K562 (cell line): ENCODE measurements at regions not wholly inside any gene's neighbourhood (a gene's known extent, or its start where the extent isn't known, plus 50 kb on each side); places are given as distances from the start of the nearest gene placed in this dataset.

Source experiments
- ATAC-seq: fragments of 200-7000 bp; cut with Tn5 transposase; 3 replicates; pipeline ENCODE4 v1.9.1; 2020; ENCODE audit warnings: moderate library complexity
- BruUV-seq: library from RNA; stranded (reverse); fragments of 400-500 nt; replicated peaks from 2 replicates; lab custom pipeline; 2021; lab: Mats Ljungman, UMichigan
- CTCF ChIA-PET: fragments of 300-600 bp; formaldehyde crosslinking; extraction: SDS; loops from one replicate; lab custom pipeline; 2021; ENCODE audit warnings: low intra/inter-chr PET ratio; lab: Yijun Ruan, JAX
- POLR2A ChIA-PET: fragments of 300-600, 350-650 bp; sonication (Branson Sonifier 250); formaldehyde crosslinking; extraction: SDS; loops from one replicate; lab custom pipeline; 2021; ENCODE audit warnings: antibody characterized with exemption, inconsistent platforms; lab: Yijun Ruan, JAX
- DNase-seq, 4 experiments: peaks; one replicate each; pipeline versions ENCODE4 v3.0.0 to v3.0.0-alpha.2; 2011 to 2018; ENCODE audit warnings: low spot score in 3 of 4, mixed read lengths in 3 of 4; ENCODE audit errors: extremely low read depth in 1 of 4
- FAIRE-seq: peaks from 2 replicates; lab custom pipeline; 2011; peaks lifted over from hg19 to GRCh38; lab: Jason Lieb, UNC
- H2AFZ ChIP-seq: 2 replicates; pipeline ENCODE4 v1.6.0; 2011; ENCODE audit warnings: low read depth, low read length, control low read depth, inconsistent platforms
- H3K27ac ChIP-seq: fragments of 200-600 bp; 3 replicates; pipeline ENCODE4 v1.8.0; 2011; ENCODE audit warnings: low read depth, mild to moderate bottlenecking, control low read depth, inconsistent platforms, low read length, moderate library complexity, mixed read lengths; ENCODE audit errors: extremely low read depth
- H3K27me3 ChIP-seq, 2 experiments: fragments of 300-600 bp in 1 of 2; 2 replicates in 1 of 2; 3 replicates in 1 of 2; pipeline versions ENCODE4 v1.6.0 to v1.8.0; 2011; ENCODE audit warnings: inconsistent platforms in 2 of 2, low read length in 2 of 2, mild to moderate bottlenecking in 1 of 2, mixed read lengths in 1 of 2, moderate library complexity in 1 of 2; ENCODE audit not compliant: control insufficient read depth in 2 of 2, insufficient read depth in 2 of 2
- H3K36me3 ChIP-seq: fragments of 300-600 bp; 3 replicates; pipeline ENCODE4 v1.8.0; 2011; ENCODE audit warnings: mild to moderate bottlenecking, low read length, inconsistent platforms; ENCODE audit not compliant: control insufficient read depth, insufficient read depth
- H3K4me1 ChIP-seq, 2 experiments: fragments of 200-600 bp in 1 of 2; replicated peaks in 1 of 2; 2 replicates in 1 of 2; 3 replicates in 1 of 2; pipeline versions ENCODE4 v1.5.1 to v1.8.0; 2011; ENCODE audit warnings: inconsistent platforms in 2 of 2, low read length in 2 of 2, mild to moderate bottlenecking in 1 of 2, mixed read lengths in 1 of 2, moderate library complexity in 1 of 2; ENCODE audit not compliant: control insufficient read depth in 2 of 2, insufficient read depth in 2 of 2
- H3K4me2 ChIP-seq: 2 replicates; pipeline ENCODE4 v1.6.1; 2011; ENCODE audit warnings: low read length, control low read depth, inconsistent platforms, mixed read lengths; ENCODE audit not compliant: insufficient read depth
- H3K4me3 ChIP-seq: fragments of 200-600 bp; sonication (generic), shearing (Covaris generic); 2 replicates; pipeline ENCODE4 v1.5.1; 2016; ENCODE audit warnings: control low read depth, inconsistent platforms
- H3K79me2 ChIP-seq: fragments of 200-600 bp; 3 replicates; pipeline ENCODE4 v1.8.0; 2011; ENCODE audit warnings: low read length, inconsistent platforms; ENCODE audit not compliant: control insufficient read depth, insufficient read depth
- H3K9ac ChIP-seq, 2 experiments: 2 replicates each; pipeline versions ENCODE4 v1.6.0 to v1.6.1; 2011; ENCODE audit warnings: low read depth in 2 of 2, low read length in 2 of 2, control low read depth in 1 of 2, inconsistent platforms in 1 of 2, mild to moderate bottlenecking in 1 of 2, mixed read lengths in 1 of 2; ENCODE audit not compliant: insufficient read depth in 1 of 2
- H3K9me1 ChIP-seq: one replicate; pipeline ENCODE4 v1.6.0; 2011; ENCODE audit warnings: inconsistent platforms, mild to moderate bottlenecking, low read length, moderate library complexity; ENCODE audit not compliant: control insufficient read depth, insufficient read depth
- H3K9me3 ChIP-seq: replicated peaks from 2 replicates; pipeline ENCODE4 v1.5.1; 2011; ENCODE audit warnings: low read depth, low read length, inconsistent platforms; ENCODE audit not compliant: control insufficient read depth, insufficient read depth
- H4K20me1 ChIP-seq: replicated peaks from 2 replicates; pipeline ENCODE4 v1.6.1; 2011; ENCODE audit warnings: low read length, inconsistent platforms, mixed read lengths; ENCODE audit not compliant: control insufficient read depth, insufficient read depth
- ADNP ChIP-seq: fragments of 200-800 bp; sonication (Bioruptor generic); IDR thresholded peaks from 2 replicates; pipeline ENCODE4 v1.6.1; 2016; ENCODE audit warnings: missing genetic modification characterization, missing compliant biosample characterization
- BHLHE40 ChIP-seq: IDR thresholded peaks from 2 replicates; pipeline ENCODE4 v1.6.1; 2011; ENCODE audit warnings: low read length, improper control_type of control experiment
- CREM ChIP-seq: IDR thresholded peaks from 2 replicates; pipeline ENCODE4 v1.6.1; 2014; ENCODE audit warnings: antibody characterized with exemption, low read depth
- EHMT2 ChIP-seq: fragments of 450-650 bp; IDR thresholded peaks from 2 replicates; pipeline ENCODE4 v1.6.1; 2018; ENCODE audit warnings: antibody characterized with exemption
- EWSR1 ChIP-seq: fragments of 450-650 bp; IDR thresholded peaks from 2 replicates; pipeline ENCODE4 v1.6.1; 2018; ENCODE audit warnings: borderline replicate concordance, mild to moderate bottlenecking, low read depth, moderate library complexity; ENCODE audit not compliant: partially characterized antibody
- KHSRP ChIP-seq: fragments of 450-650 bp; IDR thresholded peaks from 2 replicates; pipeline ENCODE4 v1.6.1; 2017
- MBD2 ChIP-seq: sonication (generic); IDR thresholded peaks from 2 replicates; pipeline ENCODE4 v1.6.1; 2016; ENCODE audit warnings: low read depth, borderline replicate concordance
- SAFB2 ChIP-seq: fragments of 200-400 bp; formaldehyde crosslinking; IDR thresholded peaks from 2 replicates; pipeline ENCODE4 v1.6.1; 2018; ENCODE audit warnings: borderline replicate concordance, low read length, low read depth, moderate library complexity; ENCODE audit not compliant: severe bottlenecking
- SP1 ChIP-seq: sonication (generic); formaldehyde crosslinking; IDR thresholded peaks from 2 replicates; pipeline ENCODE4 v1.8.1; 2022; ENCODE audit warnings: mild to moderate bottlenecking, missing genetic modification reagents
- SRSF3 ChIP-seq: fragments of 200-400 bp; formaldehyde crosslinking; IDR thresholded peaks from 2 replicates; pipeline ENCODE4 v1.6.1; 2016; ENCODE audit warnings: mild to moderate bottlenecking, low read length, moderate library complexity; ENCODE audit not compliant: insufficient read depth
- STAT5A ChIP-seq: IDR thresholded peaks from 2 replicates; pipeline ENCODE4 v1.6.1; 2012; ENCODE audit warnings: low read length, inconsistent platforms, borderline replicate concordance
- ZNF165 ChIP-seq: fragments of 250-450 bp; sonication (Bioruptor Pico); IDR thresholded peaks from 2 replicates; pipeline ENCODE4 v1.4.0; 2020; ENCODE audit warnings: borderline replicate concordance
- ZNF695 ChIP-seq: fragments of 450-650 bp; formaldehyde crosslinking; IDR thresholded peaks from 2 replicates; pipeline ENCODE4 v1.4.0; 2020; ENCODE audit warnings: mild to moderate bottlenecking, moderate library complexity
- WGBS: fragments of 100-300 bp; shearing (Covaris generic); methylation state at CpG from one replicate; pipeline ENCODE4 v1.1.6; 2016; ENCODE audit warnings: low coverage, mixed read lengths; ENCODE audit not compliant: insufficient coverage; ENCODE audit errors: missing lambda C conversion rate; 5-methylcytosine and 5-hydroxymethylcytosine counted together
- in situ Hi-C: fragments of 300-500 bp; cut with MboI; formaldehyde crosslinking; loops from 4 replicates; pipeline ENCODE4 v1.15.0; 2018; ENCODE audit warnings: inconsistent platforms, mixed read lengths
- intact Hi-C: fragments of 100-400 bp; cut with micrococcal nuclease; formaldehyde crosslinking; loops from 2 replicates; pipeline ENCODE4 v1.14.2; 2022
- TF ChIP-seq, protein P1 (sequence below): fragments of 250-450 bp; sonication (Bioruptor Pico); IDR thresholded peaks from 2 replicates; pipeline ENCODE4 v1.5.0; 2021; ENCODE audit warnings: mild to moderate bottlenecking, borderline replicate concordance
- TF ChIP-seq, protein P2 (sequence below): fragments of 450-650 bp; formaldehyde crosslinking; IDR thresholded peaks from 2 replicates; pipeline ENCODE4 v1.4.0; 2020; ENCODE audit warnings: mild to moderate bottlenecking, moderate library complexity
- TF ChIP-seq, protein P3 (sequence below): fragments of 450-650 bp; formaldehyde crosslinking; IDR thresholded peaks from 2 replicates; pipeline ENCODE4 v1.4.0; 2022; ENCODE audit warnings: mild to moderate bottlenecking, moderate library complexity
- TF ChIP-seq, protein P4 (sequence below): fragments of 450-650 bp; formaldehyde crosslinking; IDR thresholded peaks from 2 replicates; pipeline ENCODE4 v1.4.0; 2020; ENCODE audit warnings: mild to moderate bottlenecking, moderate library complexity

- Histone ChIP-seq H3K36me3 (no peaks in the 10 kb centered on the region), H2AFZ (no peak overlapping the region), H3K79me2 (no peaks in the 10 kb centered on the region), H4K20me1 (no peaks in the 10 kb centered on the region), H3K27ac (no peak overlapping the region), H3K4me2 (no peak overlapping the region), H3K9me3 (no peaks in the 10 kb centered on the region), H3K27me3 (no peaks in the 10 kb centered on the region), H3K9ac (no peak overlapping the region), H3K9me1 (no peaks in the 10 kb centered on the region), H3K4me1 (no peaks in the 10 kb centered on the region), H3K4me3 (no peak overlapping the region)
- ATAC-seq, result no peak
- in situ Hi-C loops (no loop called here), intact Hi-C loops (no loop called here)
- no TSS peak for BruUV-seq
- ChIA-PET POLR2A (interaction anchor here (0.6 kb wide), 1 partner anchor 403 kb away, joined by 3 read pairs; no protein-coding TSS in a partner anchor), CTCF (no interaction called here)
- DNase-seq, result no peak
- no peak for FAIRE-seq
- WGBS, result 0% methylated on average over 3 of the region's 3 CpGs
- TF ChIP-seq EWSR1, result no peak
- TF ChIP-seq KHSRP, result no peak
- no peak for TF ChIP-seq MBD2
- no peak for TF ChIP-seq ZNF695
- no peak for TF ChIP-seq BHLHE40
- TF ChIP-seq EHMT2, result no peak
- TF ChIP-seq SRSF3, result no peak
- TF ChIP-seq, protein P1, sequence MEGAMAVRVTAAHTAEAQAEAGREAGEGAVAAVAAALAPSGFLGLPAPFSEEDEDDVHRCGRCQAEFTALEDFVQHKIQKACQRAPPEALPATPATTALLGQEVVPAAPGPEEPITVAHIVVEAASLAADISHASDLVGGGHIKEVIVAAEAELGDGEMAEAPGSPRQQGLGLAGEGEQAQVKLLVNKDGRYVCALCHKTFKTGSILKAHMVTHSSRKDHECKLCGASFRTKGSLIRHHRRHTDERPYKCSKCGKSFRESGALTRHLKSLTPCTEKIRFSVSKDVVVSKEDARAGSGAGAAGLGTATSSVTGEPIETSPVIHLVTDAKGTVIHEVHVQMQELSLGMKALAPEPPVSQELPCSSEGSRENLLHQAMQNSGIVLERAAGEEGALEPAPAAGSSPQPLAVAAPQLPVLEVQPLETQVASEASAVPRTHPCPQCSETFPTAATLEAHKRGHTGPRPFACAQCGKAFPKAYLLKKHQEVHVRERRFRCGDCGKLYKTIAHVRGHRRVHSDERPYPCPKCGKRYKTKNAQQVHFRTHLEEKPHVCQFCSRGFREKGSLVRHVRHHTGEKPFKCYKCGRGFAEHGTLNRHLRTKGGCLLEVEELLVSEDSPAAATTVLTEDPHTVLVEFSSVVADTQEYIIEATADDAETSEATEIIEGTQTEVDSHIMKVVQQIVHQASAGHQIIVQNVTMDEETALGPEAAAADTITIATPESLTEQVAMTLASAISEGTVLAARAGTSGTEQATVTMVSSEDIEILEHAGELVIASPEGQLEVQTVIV (CRISPR knock-in tag), result no peak
- no peak for TF ChIP-seq CREM
- TF ChIP-seq ADNP (tag), result no peak
- TF ChIP-seq SP1 (CRISPR knock-in tag), result no peak
- TF ChIP-seq, protein P2, sequence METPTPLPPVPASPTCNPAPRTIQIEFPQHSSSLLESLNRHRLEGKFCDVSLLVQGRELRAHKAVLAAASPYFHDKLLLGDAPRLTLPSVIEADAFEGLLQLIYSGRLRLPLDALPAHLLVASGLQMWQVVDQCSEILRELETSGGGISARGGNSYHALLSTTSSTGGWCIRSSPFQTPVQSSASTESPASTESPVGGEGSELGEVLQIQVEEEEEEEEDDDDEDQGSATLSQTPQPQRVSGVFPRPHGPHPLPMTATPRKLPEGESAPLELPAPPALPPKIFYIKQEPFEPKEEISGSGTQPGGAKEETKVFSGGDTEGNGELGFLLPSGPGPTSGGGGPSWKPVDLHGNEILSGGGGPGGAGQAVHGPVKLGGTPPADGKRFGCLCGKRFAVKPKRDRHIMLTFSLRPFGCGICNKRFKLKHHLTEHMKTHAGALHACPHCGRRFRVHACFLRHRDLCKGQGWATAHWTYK (CRISPR knock-in tag), result no peak
- no peak for TF ChIP-seq STAT5A
- no peak for TF ChIP-seq SAFB2
- TF ChIP-seq, protein P3, sequence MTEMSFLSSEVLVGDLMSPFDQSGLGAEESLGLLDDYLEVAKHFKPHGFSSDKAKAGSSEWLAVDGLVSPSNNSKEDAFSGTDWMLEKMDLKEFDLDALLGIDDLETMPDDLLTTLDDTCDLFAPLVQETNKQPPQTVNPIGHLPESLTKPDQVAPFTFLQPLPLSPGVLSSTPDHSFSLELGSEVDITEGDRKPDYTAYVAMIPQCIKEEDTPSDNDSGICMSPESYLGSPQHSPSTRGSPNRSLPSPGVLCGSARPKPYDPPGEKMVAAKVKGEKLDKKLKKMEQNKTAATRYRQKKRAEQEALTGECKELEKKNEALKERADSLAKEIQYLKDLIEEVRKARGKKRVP, result no peak
- TF ChIP-seq ZNF165 (CRISPR knock-in tag), result no peak
- TF ChIP-seq, protein P4, sequence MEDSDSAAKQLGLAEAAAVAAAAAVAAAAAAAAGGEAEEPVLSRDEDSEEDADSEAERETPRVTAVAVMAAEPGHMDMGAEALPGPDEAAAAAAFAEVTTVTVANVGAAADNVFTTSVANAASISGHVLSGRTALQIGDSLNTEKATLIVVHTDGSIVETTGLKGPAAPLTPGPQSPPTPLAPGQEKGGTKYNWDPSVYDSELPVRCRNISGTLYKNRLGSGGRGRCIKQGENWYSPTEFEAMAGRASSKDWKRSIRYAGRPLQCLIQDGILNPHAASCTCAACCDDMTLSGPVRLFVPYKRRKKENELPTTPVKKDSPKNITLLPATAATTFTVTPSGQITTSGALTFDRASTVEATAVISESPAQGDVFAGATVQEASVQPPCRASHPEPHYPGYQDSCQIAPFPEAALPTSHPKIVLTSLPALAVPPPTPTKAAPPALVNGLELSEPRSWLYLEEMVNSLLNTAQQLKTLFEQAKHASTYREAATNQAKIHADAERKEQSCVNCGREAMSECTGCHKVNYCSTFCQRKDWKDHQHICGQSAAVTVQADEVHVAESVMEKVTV, result no peak
These were observed 351.8 kb upstream of the TFPI start for GRCh38 chr2:187906021-187906420.
